ENCODE measurements at regions not wholly inside any gene's neighbourhood (a gene's known extent, or its start where the extent isn't known, plus 50 kb on each side); places are given as distances from the start of the nearest gene placed in this dataset.
A peak's percentile ranks its signal among the peaks of the same experiment; 100 is the strongest.
"Not testable (repeated sequence)": the region's sequence is repeated elsewhere in the genome, so short reads cannot be mapped to it uniquely, and the experiment has no call there.

- no peak overlapping the region for H3K4me3 ChIP-seq (ENCODE audit: low read depth, low read length)
- TF ChIP-seq CTCF (IDR thresholded peaks at IDR 0.05; ENCODE audit: borderline replicate concordance, insufficient read depth, low read depth, low read length) = no peak
Measured at GRCh38 chr10:30694518-30695228, 65.1 kb upstream of the LYZL2 start.

GRCh38 chr10:30691639-30692015, 62.1 kb upstream of the LYZL2 start:
- no peak overlapping the region for H3K4me3 ChIP-seq (ENCODE audit: low read depth, low read length)
- TF ChIP-seq CTCF (IDR thresholded peaks at IDR 0.05; ENCODE audit: borderline replicate concordance, insufficient read depth, low read depth, low read length) = no peak

GRCh38 chr10:30690948-30691638, 61.5 kb upstream of the LYZL2 start:
- H3K4me3 ChIP-seq (ENCODE audit: low read depth, low read length) = not testable (repeated sequence)

GRCh38 chr10:30688456-30688855, 58.9 kb upstream of the LYZL2 start:
- no peak overlapping the region for H3K4me3 ChIP-seq (ENCODE audit: low read depth, low read length)
- TF ChIP-seq CTCF (IDR thresholded peaks at IDR 0.05; ENCODE audit: borderline replicate concordance, insufficient read depth, low read depth, low read length) = no peak

GRCh38 chr10:30687698-30688213, 58.2 kb upstream of the LYZL2 start:
- TF ChIP-seq CTCF (IDR thresholded peaks at IDR 0.05; ENCODE audit: borderline replicate concordance, insufficient read depth, low read depth, low read length) = peak; percentile 85
- no peak overlapping the region for H3K4me3 ChIP-seq (ENCODE audit: low read depth, low read length)

GRCh38 chr10:30686708-30687107, 57.2 kb upstream of the LYZL2 start:
- no peak for TF ChIP-seq CTCF (IDR thresholded peaks at IDR 0.05; ENCODE audit: borderline replicate concordance, insufficient read depth, low read depth, low read length)
- no peak overlapping the region for H3K4me3 ChIP-seq (ENCODE audit: low read depth, low read length)

GRCh38 chr10:30683496-30683895, 53.9 kb upstream of the LYZL2 start:
- no peak overlapping the region for H3K4me3 ChIP-seq (ENCODE audit: low read depth, low read length)
- no peak for TF ChIP-seq CTCF (IDR thresholded peaks at IDR 0.05; ENCODE audit: borderline replicate concordance, insufficient read depth, low read depth, low read length)

GRCh38 chr10:30682377-30683199, 53.0 kb upstream of the LYZL2 start:
- not testable (repeated sequence) for H3K4me3 ChIP-seq (ENCODE audit: low read depth, low read length)
